PC-9 (cell line): ENCODE measurements at regions not wholly inside any gene's neighbourhood (a gene's known extent, or its start where the extent isn't known, plus 50 kb on each side); places are given as distances from the start of the nearest gene placed in this dataset.

ENCODE experiments used
- BruUV-seq: library from RNA; stranded (reverse); fragments of 400-500 nt; replicated peaks from 2 replicates; lab custom pipeline; 2021; lab: Mats Ljungman, UMichigan
- CTCF ChIA-PET: fragments of 300-600 bp; sonication (Branson Sonifier 250); formaldehyde crosslinking; loops from one replicate; lab custom pipeline; 2022; ENCODE audit warnings: antibody characterized with exemption; lab: Charles Lee
- POLR2A ChIA-PET: fragments of 300-600 bp; sonication (Branson Sonifier 250); formaldehyde crosslinking; loops from one replicate; lab custom pipeline; 2022; ENCODE audit warnings: antibody characterized with exemption; ENCODE audit not compliant: unreplicated experiment; lab: Charles Lee
- DNase-seq, 2 experiments: peaks; one replicate each; pipeline versions ENCODE4 v3.0.0 to v3.0.0-alpha.2; 2015 to 2022; ENCODE audit warnings: mixed read lengths in 1 of 2
- H2AFZ ChIP-seq: fragments of 200-600 bp; sonication (generic); 2 replicates; pipeline ENCODE4 v1.8.1; 2017; ENCODE audit warnings: antibody characterized with exemption
- H3F3A ChIP-seq: fragments of 200-600 bp; sonication (generic); 2 replicates; pipeline ENCODE4 v1.8.1; 2017; ENCODE audit warnings: antibody characterized with exemption, mild to moderate bottlenecking, low read depth; ENCODE audit not compliant: insufficient read depth
- H3K27ac ChIP-seq: fragments of 200-600 bp; sonication (generic); 2 replicates; pipeline ENCODE4 v1.6.1; 2016; ENCODE audit warnings: mixed run types
- H3K27me3 ChIP-seq: fragments of 200-600 bp; sonication (generic); 2 replicates; pipeline ENCODE4 v1.6.1; 2016; ENCODE audit warnings: low read depth, mixed run types; ENCODE audit not compliant: insufficient read depth
- H3K36me3 ChIP-seq: fragments of 200-600 bp; sonication (generic); 2 replicates; pipeline ENCODE4 v1.6.1; 2016; ENCODE audit warnings: low read depth, mixed run types
- H3K4me1 ChIP-seq: fragments of 200-600 bp; sonication (generic); replicated peaks from 2 replicates; pipeline ENCODE4 v1.6.1; 2016; ENCODE audit warnings: mixed run types; ENCODE audit not compliant: insufficient read depth
- H3K4me2 ChIP-seq: fragments of 200-600 bp; sonication (generic); 2 replicates; pipeline ENCODE4 v1.6.1; 2017; ENCODE audit warnings: mixed run types
- H3K4me3 ChIP-seq: fragments of 200-600 bp; sonication (generic); 2 replicates; pipeline ENCODE4 v1.6.1; 2016; ENCODE audit warnings: mixed run types
- H3K79me2 ChIP-seq: fragments of 200-600 bp; sonication (generic); 2 replicates; pipeline ENCODE4 v1.6.1; 2017; ENCODE audit warnings: low read depth, mixed run types
- H3K9me2 ChIP-seq: fragments of 200-600 bp; sonication (generic); 2 replicates; pipeline ENCODE4 v1.8.1; 2017; ENCODE audit warnings: mild to moderate bottlenecking; ENCODE audit not compliant: insufficient read depth
- H3K9me3 ChIP-seq: fragments of 200-600 bp; sonication (generic); 2 replicates; pipeline ENCODE4 v1.8.1; 2016; ENCODE audit warnings: low read depth; ENCODE audit not compliant: insufficient read depth
- H4K20me1 ChIP-seq: fragments of 200-600 bp; sonication (generic); 2 replicates; pipeline ENCODE4 v1.8.1; 2017; ENCODE audit not compliant: insufficient read depth
- EZH2 ChIP-seq: fragments of 200-600 bp; sonication (generic); IDR thresholded peaks from 2 replicates; pipeline ENCODE4 v1.8.0; 2017; ENCODE audit warnings: antibody characterized with exemption, low read depth
- intact Hi-C: fragments of 100-400 bp; cut with micrococcal nuclease; formaldehyde crosslinking; loops from one replicate; pipeline ENCODE4 v1.10.0; 2022; ENCODE audit not compliant: unreplicated experiment
- TF ChIP-seq, protein P1 (sequence below): fragments of 200-600 bp; sonication (generic); conservative IDR thresholded peaks from 2 replicates; pipeline ENCODE4 v1.6.1; 2017; ENCODE audit warnings: mixed run types, antibody characterized with exemption, mild to moderate bottlenecking, moderate library complexity

DNA sequence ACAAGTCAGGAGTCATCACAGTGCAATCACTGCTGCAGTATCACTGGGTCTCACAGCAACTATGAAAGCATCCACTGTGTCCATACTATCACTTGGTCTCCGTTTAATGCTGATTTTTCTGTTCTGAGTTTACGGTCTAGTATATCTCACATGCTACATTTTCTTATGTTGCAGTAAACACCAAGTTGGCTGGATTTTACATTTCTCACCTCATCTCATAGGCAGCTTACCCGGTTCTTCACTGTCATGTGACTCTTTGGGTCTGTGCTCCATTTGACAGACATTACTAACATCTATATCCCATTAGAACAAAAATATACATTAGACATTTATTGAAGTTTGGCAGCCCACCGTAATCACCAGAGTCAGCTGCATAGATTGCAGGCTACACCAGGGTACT lies 115.7 kb upstream of the PRMT8 start:
- Histone ChIP-seq H3K4me2 (no peak overlapping the region), H2AFZ (no peak overlapping the region), H3F3A (no peaks in the 10 kb centered on the region), H3K9me2 (no peaks in the 10 kb centered on the region), H3K27ac (no peak overlapping the region), H3K4me3 (no peak overlapping the region), H3K79me2 (no peaks in the 10 kb centered on the region), H4K20me1 (no peaks in the 10 kb centered on the region), H3K4me1 (no peaks in the 10 kb centered on the region), H3K27me3 (peaks cover 77% of the 10 kb centered on the region), H3K36me3 (no peaks in the 10 kb centered on the region), H3K9me3 (no peaks in the 10 kb centered on the region)
- no TSS peak for BruUV-seq
- intact Hi-C loops = no loop called here
- DNase-seq = no peak
- ChIA-PET CTCF (no interaction called here), POLR2A (no interaction called here)
- TF ChIP-seq, protein P1, sequence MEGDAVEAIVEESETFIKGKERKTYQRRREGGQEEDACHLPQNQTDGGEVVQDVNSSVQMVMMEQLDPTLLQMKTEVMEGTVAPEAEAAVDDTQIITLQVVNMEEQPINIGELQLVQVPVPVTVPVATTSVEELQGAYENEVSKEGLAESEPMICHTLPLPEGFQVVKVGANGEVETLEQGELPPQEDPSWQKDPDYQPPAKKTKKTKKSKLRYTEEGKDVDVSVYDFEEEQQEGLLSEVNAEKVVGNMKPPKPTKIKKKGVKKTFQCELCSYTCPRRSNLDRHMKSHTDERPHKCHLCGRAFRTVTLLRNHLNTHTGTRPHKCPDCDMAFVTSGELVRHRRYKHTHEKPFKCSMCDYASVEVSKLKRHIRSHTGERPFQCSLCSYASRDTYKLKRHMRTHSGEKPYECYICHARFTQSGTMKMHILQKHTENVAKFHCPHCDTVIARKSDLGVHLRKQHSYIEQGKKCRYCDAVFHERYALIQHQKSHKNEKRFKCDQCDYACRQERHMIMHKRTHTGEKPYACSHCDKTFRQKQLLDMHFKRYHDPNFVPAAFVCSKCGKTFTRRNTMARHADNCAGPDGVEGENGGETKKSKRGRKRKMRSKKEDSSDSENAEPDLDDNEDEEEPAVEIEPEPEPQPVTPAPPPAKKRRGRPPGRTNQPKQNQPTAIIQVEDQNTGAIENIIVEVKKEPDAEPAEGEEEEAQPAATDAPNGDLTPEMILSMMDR = no peak
- no peak for TF ChIP-seq EZH2

DNA sequence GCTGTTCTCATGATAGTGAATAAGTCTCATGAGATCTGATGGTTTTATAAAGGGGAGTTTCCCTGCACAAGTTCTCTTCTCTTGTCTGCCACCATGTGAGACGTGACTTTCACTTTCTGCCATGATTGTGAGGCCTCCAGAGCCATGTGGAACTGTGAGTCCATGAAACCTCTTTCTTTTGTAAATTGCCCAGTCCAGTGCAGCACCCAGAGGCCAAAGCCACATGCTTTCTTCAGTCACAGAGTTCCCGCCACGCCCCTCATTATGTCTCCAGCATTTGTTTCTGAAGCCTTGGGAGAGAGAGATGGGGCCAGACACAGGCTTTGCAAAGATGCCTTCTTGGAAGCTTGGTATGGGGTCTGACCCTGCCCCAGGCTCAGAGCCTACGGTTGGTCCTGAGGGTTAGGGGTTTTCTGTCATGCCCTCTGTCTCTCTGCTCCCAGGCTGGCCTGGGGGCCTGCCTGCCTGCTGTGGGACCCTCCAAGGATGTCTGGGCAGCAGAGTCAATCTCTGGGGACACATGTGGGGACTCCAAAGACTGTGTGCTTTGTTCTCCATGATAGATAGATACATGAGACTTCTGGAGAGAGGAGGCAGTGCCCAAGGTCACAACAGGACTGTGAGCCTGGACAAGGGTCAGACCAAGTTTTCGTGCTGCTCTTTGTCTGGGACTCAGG lies 114.1 kb upstream of the PRMT8 start:
- H3F3A ChIP-seq = no peaks in the 10 kb centered on the region
- no peaks in the 10 kb centered on the region for H3K9me3 ChIP-seq
- no peak overlapping the region for H2AFZ ChIP-seq
- no peak overlapping the region for H3K27ac ChIP-seq
- no peak overlapping the region for H3K4me2 ChIP-seq
- no TSS peak for BruUV-seq
- no peaks in the 10 kb centered on the region for H3K9me2 ChIP-seq
- peaks cover 83% of the 10 kb centered on the region for H3K27me3 ChIP-seq
- TF ChIP-seq EZH2 = no peak
- TF ChIP-seq, protein P1 = no peak
- H3K79me2 ChIP-seq = no peaks in the 10 kb centered on the region
- CTCF ChIA-PET = no interaction called here
- POLR2A ChIA-PET = no interaction called here
- no peaks in the 10 kb centered on the region for H3K36me3 ChIP-seq
- no peak overlapping the region for H3K4me3 ChIP-seq
- intact Hi-C loops = no loop called here
- no peaks in the 10 kb centered on the region for H4K20me1 ChIP-seq
- peak in 1 of 2 experiments; percentile 11 for DNase-seq
- no peaks in the 10 kb centered on the region for H3K4me1 ChIP-seq

DNA sequence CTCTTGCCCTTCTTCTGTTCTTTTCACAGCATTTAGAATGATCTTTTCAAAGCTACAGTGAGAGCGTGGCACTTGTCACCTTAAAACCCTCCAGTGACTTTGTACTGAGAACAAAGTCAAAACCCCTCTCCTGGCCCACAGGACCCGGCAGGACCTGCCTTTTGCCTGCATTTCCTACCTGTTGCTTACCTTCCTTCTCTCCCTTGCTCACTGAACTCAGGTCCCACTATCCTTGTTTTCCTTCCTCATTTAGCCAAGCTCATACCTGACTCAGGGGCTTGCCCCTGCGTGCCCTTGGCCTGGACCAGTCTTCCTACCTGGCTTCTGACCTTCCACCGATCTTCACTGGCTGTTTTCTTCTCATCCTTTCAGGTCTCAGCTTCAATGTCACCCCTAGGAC lies 112.3 kb upstream of the PRMT8 start:
- Histone ChIP-seq H3K9me3 (no peaks in the 10 kb centered on the region), H3K4me1 (no peaks in the 10 kb centered on the region), H2AFZ (no peak overlapping the region), H3K9me2 (no peaks in the 10 kb centered on the region), H3K4me3 (no peak overlapping the region), H3K27me3 (peaks cover 85% of the 10 kb centered on the region), H3K4me2 (no peak overlapping the region), H4K20me1 (no peaks in the 10 kb centered on the region), H3K27ac (no peak overlapping the region), H3K36me3 (no peaks in the 10 kb centered on the region), H3K79me2 (no peaks in the 10 kb centered on the region), H3F3A (no peaks in the 10 kb centered on the region)
- ChIA-PET CTCF (no interaction called here), POLR2A (no interaction called here)
- no peak for DNase-seq
- no TSS peak for BruUV-seq
- no peak for TF ChIP-seq EZH2
- TF ChIP-seq, protein P1 = no peak
- intact Hi-C loops = no loop called here
